Breast epithelium (tissue), 3 donors: ENCODE measurements at regions not wholly inside any gene's neighbourhood (a gene's known extent, or its start where the extent isn't known, plus 50 kb on each side); places are given as distances from the start of the nearest gene placed in this dataset.

ENCODE experiments used
- CTCF ChIP-seq, 3 donors: fragments of 450-650 bp; IDR thresholded peaks; one replicate each; pipeline ENCODE4 v1.5.1; 2016 to 2017; ENCODE audit warnings: antibody characterized with exemption in 3 of 3, mild to moderate bottlenecking in 3 of 3, moderate library complexity in 3 of 3
- POLR2A ChIP-seq: fragments of 450-650 bp; IDR thresholded peaks from one replicate; pipeline ENCODE4 v1.6.1; 2016; ENCODE audit warnings: antibody characterized with exemption, mild to moderate bottlenecking, moderate library complexity
- POLR2AphosphoS5 ChIP-seq, 3 donors: sonication (generic); formaldehyde crosslinking; IDR thresholded peaks; one replicate each; pipeline ENCODE4 v1.6.1; 2017; ENCODE audit warnings: antibody characterized with exemption in 3 of 3

GRCh38 chrX:76064825-76065224 is 108.0 kb upstream of the PBDC1 start:
- TF ChIP-seq CTCF (IDR thresholded peaks at IDR 0.05) (no peak), POLR2AphosphoS5 (IDR thresholded peaks at IDR 0.05) (no peak), POLR2A (no peak)
